ENCODE measurements at regions not wholly inside any gene's neighbourhood (a gene's known extent, or its start where the extent isn't known, plus 50 kb on each side); places are given as distances from the start of the nearest gene placed in this dataset.

- ATAC-seq (ENCODE audit: insufficient read depth, low FRiP score) (no peak), DNase-seq (no peak)
- Histone ChIP-seq H3K4me3 (no peak overlapping the region), H3K9me3 (ENCODE audit: control insufficient read depth in 4 of 4, insufficient read depth in 3 of 4, low read length in 3 of 4) (peaks cover 0 to 2% (median 0%) of the 10 kb centered on the region in 4 donors), H3K27me3 (ENCODE audit: control insufficient read depth in 3 of 3, insufficient read depth in 3 of 3, low read length in 2 of 3) (no peaks in the 10 kb centered on the region), H3K27ac (ENCODE audit: low read depth in 1 of 2, low read length in 1 of 2) (no peak overlapping the region), H3K9ac (ENCODE audit: insufficient read depth in 1 of 2, low read length in 2 of 2) (no peak overlapping the region), H3K36me3 (ENCODE audit: control insufficient read depth in 4 of 4, insufficient read depth in 4 of 4, low read length in 4 of 4) (no peaks in the 10 kb centered on the region), H3K4me1 (ENCODE audit: control insufficient read depth in 5 of 5, insufficient read depth in 5 of 5, low read length in 5 of 5) (no peaks in the 10 kb centered on the region)
- 30 to 37% methylated on average over 2 of the region's 2 CpGs for WGBS, 2 donors
- TF ChIP-seq CTCF (IDR thresholded peaks at IDR 0.05; ENCODE audit: control extremely low read depth, extremely low read depth): no peak
These were observed 51.9 kb upstream of the PPM1H start for GRCh38 chr12:62986844-62987243.
